COLO829 (cell line): ENCODE measurements at regions not wholly inside any gene's neighbourhood (a gene's known extent, or its start where the extent isn't known, plus 50 kb on each side); places are given as distances from the start of the nearest gene placed in this dataset.

Source experiments
- DNase-seq: peaks from one replicate; pipeline ENCODE4 v3.0.0; 2012; ENCODE audit warnings: low spot score

- no peak for DNase-seq
These were observed 182.0 kb downstream of the GPX5 start for GRCh38 chr6:28707387-28708282.

GRCh38 chr6:28709478-28710349 is 184.0 kb downstream of the GPX5 start:
- no peak for DNase-seq

GRCh38 chr6:28710466-28711191 is 184.9 kb downstream of the GPX5 start:
- DNase-seq: peak; percentile 78

GRCh38 chr6:28711325-28711724 is 185.6 kb downstream of the GPX5 start:
- DNase-seq: no peak

- no peak for DNase-seq
These were observed 186.2 kb downstream of the GPX5 start for GRCh38 chr6:28711788-28712341.

GRCh38 chr6:28712982-28713381 is 187.3 kb downstream of the GPX5 start:
- DNase-seq: no peak

- no peak for DNase-seq
These were observed 193.7 kb downstream of the GPX5 start for GRCh38 chr6:28719275-28719940.

GRCh38 chr6:28720357-28721231 is 194.9 kb downstream of the GPX5 start:
- no peak for DNase-seq

GRCh38 chr6:28721372-28721771 is 195.7 kb downstream of the GPX5 start:
- no peak for DNase-seq

- DNase-seq: no peak
These were observed 198.7 kb downstream of the GPX5 start for GRCh38 chr6:28724395-28724794.

- no peak for DNase-seq
These were observed 198.4 kb downstream of the TRIM27 start for GRCh38 chr6:28725274-28725809.

- peak; percentile 49 for DNase-seq
These were observed 197.9 kb downstream of the TRIM27 start for GRCh38 chr6:28725890-28726348.

- no peak for DNase-seq
These were observed 197.0 kb downstream of the TRIM27 start for GRCh38 chr6:28726569-28727309.

GRCh38 chr6:28727559-28728211 is 196.1 kb downstream of the TRIM27 start:
- DNase-seq: no peak

GRCh38 chr6:28729501-28730402 is 194.0 kb downstream of the TRIM27 start:
- no peak for DNase-seq

- DNase-seq: no peak
These were observed 191.7 kb downstream of the TRIM27 start for GRCh38 chr6:28732052-28732451.

GRCh38 chr6:28734443-28734959 is 189.3 kb downstream of the TRIM27 start:
- no peak for DNase-seq
